ENCODE measurements at regions not wholly inside any gene's neighbourhood (a gene's known extent, or its start where the extent isn't known, plus 50 kb on each side); places are given as distances from the start of the nearest gene placed in this dataset.

- Histone ChIP-seq H3K23me2 (ENCODE audit: insufficient read length, low read depth, low read length, poor library complexity, severe bottlenecking) (no peaks in the 10 kb centered on the region), H3T11ph (ENCODE audit: low read length) (no peak overlapping the region), H3K56ac (ENCODE audit: insufficient read length, low read depth, low read length) (no peak overlapping the region), H2BK15ac (ENCODE audit: low read depth, low read length) (no peak overlapping the region), H3K14ac (ENCODE audit: insufficient read depth, low read length) (no peak overlapping the region), H3K9me3 (ENCODE audit: control insufficient read depth, low read depth, low read length) (no peaks in the 10 kb centered on the region), H3K18ac (ENCODE audit: insufficient read length, low read depth, low read length) (no peak overlapping the region), H3K4me2 (ENCODE audit: insufficient read depth, insufficient read length, low read length) (no peak overlapping the region), H2BK12ac (ENCODE audit: insufficient read length, low read depth, low read length) (no peak overlapping the region), H2BK20ac (ENCODE audit: low read depth, low read length, poor library complexity, severe bottlenecking) (no peak overlapping the region), H3K27me3 (ENCODE audit: insufficient read depth, low read length) (no peaks in the 10 kb centered on the region), H2BK5ac (ENCODE audit: insufficient read length, low read length) (no peak overlapping the region), H3K4ac (ENCODE audit: low read depth, low read length) (no peak overlapping the region), H4K5ac (ENCODE audit: insufficient read length, low read depth, low read length) (no peak overlapping the region), H3K79me1 (ENCODE audit: insufficient read depth, low read depth, low read length, poor library complexity, severe bottlenecking) (no peaks in the 10 kb centered on the region), H4K91ac (ENCODE audit: insufficient read length, low read depth, low read length) (no peak overlapping the region), H2AFZ (ENCODE audit: low read length) (no peak overlapping the region), H3K4me1 (ENCODE audit: insufficient read depth, low read length) (no peaks in the 10 kb centered on the region), H4K8ac (replicated peaks; ENCODE audit: insufficient read length, low read depth, low read length) (no peak overlapping the region), H3K79me2 (ENCODE audit: insufficient read depth, low read length) (no peaks in the 10 kb centered on the region), H4K20me1 (ENCODE audit: control insufficient read depth, insufficient read depth, insufficient read length) (no peaks in the 10 kb centered on the region), H2BK120ac (ENCODE audit: low read depth, low read length, poor library complexity, severe bottlenecking) (no peak overlapping the region), H3K27ac (ENCODE audit: insufficient read length, low read depth, low read length) (no peak overlapping the region), H2AK5ac (ENCODE audit: insufficient read length, low read length) (no peak overlapping the region), H3K23ac (ENCODE audit: insufficient read length, low read depth, low read length) (no peak overlapping the region), H3K9ac (ENCODE audit: extremely low read depth, insufficient read length, low read length) (no peak overlapping the region)
- peak overlapping the region in 1 of 3 experiments; percentile 52; a peak in 1 of 7 replicates for H3K27ac Mint-ChIP-seq
- no CpG with 5 or more reads among the region's 1 CpG for WGBS (ENCODE audit: extremely low coverage, insufficient read length, low lambda C conversion rate)
- H3K4me1 Mint-ChIP-seq, result peaks cover 4 to 5% of the 10 kb centered on the region in 2 experiments
- no peaks in the 10 kb centered on the region for H3K9me3 Mint-ChIP-seq
- DNase-seq, result no peak
- no peaks in the 10 kb centered on the region for H3K27me3 Mint-ChIP-seq (ENCODE audit: low read depth)
- no peak overlapping the region for H3K4me3 Mint-ChIP-seq
- no peak for TF ChIP-seq CTCF (conservative IDR thresholded peaks at IDR 0.05)
- no peaks in the 10 kb centered on the region for H3K36me3 Mint-ChIP-seq (ENCODE audit: insufficient read depth in 1 of 3, low read depth in 3 of 3)
These were observed 929.3 kb downstream of the PCDH19 start for GRCh38 chrX:99480728-99481127.

Measured in H9 (cell line).